ENCODE measurements at regions not wholly inside any gene's neighbourhood (a gene's known extent, or its start where the extent isn't known, plus 50 kb on each side); places are given as distances from the start of the nearest gene placed in this dataset.
A peak's percentile ranks its signal among the peaks of the same experiment; 100 is the strongest.

DNA sequence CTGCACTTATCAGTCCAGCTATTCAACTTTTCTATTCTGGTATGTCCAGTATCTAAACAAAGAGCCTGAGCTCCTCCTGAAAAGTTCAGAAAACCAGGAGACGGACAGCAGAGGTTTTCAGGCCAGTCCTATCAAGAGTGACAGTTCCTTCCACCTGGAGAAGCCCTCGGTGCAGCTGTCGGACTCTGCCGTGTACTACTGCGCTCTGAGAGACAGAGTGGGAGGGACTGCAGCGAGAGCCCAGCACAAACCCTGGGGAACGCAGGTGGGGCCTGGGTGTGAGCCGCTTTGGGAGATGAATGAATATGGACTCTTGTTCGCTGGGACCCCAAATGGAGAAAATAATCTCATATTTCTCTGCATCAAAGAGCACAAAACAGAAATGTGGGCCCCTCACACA is 329.8 kb upstream of the OR4E1 start:
- ATAC-seq (no peak), DNase-seq (no peak)
- intact Hi-C loops (cut with DNase I), result no loop called here
- H3K9me3 ChIP-seq, result peaks cover 0 to 11% (median 0%) of the 10 kb centered on the region in 11 donors
- H3K36me3 ChIP-seq, result no peaks in the 10 kb centered on the region
- H3K4me3 ChIP-seq, result no peak overlapping the region
- TF ChIP-seq, protein P1, sequence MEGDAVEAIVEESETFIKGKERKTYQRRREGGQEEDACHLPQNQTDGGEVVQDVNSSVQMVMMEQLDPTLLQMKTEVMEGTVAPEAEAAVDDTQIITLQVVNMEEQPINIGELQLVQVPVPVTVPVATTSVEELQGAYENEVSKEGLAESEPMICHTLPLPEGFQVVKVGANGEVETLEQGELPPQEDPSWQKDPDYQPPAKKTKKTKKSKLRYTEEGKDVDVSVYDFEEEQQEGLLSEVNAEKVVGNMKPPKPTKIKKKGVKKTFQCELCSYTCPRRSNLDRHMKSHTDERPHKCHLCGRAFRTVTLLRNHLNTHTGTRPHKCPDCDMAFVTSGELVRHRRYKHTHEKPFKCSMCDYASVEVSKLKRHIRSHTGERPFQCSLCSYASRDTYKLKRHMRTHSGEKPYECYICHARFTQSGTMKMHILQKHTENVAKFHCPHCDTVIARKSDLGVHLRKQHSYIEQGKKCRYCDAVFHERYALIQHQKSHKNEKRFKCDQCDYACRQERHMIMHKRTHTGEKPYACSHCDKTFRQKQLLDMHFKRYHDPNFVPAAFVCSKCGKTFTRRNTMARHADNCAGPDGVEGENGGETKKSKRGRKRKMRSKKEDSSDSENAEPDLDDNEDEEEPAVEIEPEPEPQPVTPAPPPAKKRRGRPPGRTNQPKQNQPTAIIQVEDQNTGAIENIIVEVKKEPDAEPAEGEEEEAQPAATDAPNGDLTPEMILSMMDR (IDR thresholded peaks at IDR 0.05), result no peak
- peaks cover 0 to 11% (median 0%) of the 10 kb centered on the region in 7 donors for H3K27me3 ChIP-seq
- no peaks in the 10 kb centered on the region for H3K4me1 ChIP-seq
- H3K27ac ChIP-seq, result no peak overlapping the region
- 78% methylated on average over 9 of the region's 9 CpGs for WGBS, 2 donors

DNA sequence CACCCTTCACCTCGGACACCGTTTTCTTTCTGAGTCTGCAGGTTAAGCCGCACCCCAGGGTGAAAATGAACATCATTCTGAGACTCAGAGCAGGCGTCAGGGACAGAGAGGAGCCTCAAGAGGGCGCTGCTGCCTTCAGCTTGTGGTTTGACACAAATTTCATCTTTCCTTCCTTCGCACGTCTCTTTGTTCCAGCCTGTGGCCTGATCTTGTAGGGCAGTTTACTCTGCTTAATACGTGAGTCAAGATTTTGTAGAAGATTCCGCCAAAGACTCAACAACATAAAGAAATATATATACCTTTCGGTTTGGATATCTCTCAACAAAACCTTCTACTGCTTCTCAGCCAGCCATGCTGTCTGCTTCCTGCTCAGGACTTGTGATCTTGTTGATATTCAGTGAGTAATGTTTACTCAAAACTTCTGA is 329.3 kb upstream of the OR4E1 start:
- Histone ChIP-seq H3K27ac (no peak overlapping the region), H3K4me3 (no peak overlapping the region), H3K4me1 (no peaks in the 10 kb centered on the region), H3K27me3 (peaks cover 0 to 11% (median 0%) of the 10 kb centered on the region in 7 donors), H3K9me3 (peaks cover 0 to 9% (median 0%) of the 10 kb centered on the region in 11 donors), H3K36me3 (no peaks in the 10 kb centered on the region)
- WGBS, 2 donors, result 36% methylated on average over 10 of the region's 10 CpGs
- TF ChIP-seq, protein P1 (IDR thresholded peaks at IDR 0.05), result peak in 5 of 9 donors; percentile 7 to 42 (median 13)
- ATAC-seq (no peak), DNase-seq (no peak)
- intact Hi-C loops (cut with DNase I), result no loop called here

DNA sequence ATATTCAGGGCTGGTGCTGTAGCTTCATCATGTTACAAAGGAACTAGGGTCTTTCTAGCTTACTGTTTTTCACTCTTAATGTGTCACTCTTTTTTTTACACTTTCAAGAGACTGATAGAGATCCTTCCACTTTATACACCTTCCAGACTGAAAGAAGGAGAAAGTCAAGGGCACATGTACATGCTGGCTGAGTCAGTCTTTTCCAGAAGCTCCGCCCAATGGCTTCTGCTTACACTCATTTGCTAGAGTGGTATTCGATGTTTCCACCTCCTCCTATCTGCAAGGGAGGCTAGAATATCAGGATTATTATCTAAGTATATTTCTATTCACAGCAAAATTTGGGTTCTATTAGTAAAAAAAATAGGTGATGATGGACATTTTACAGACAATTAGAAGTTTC is 325.8 kb upstream of the OR4E1 start:
- Histone ChIP-seq H3K9me3 (no peaks in the 10 kb centered on the region), H3K36me3 (no peaks in the 10 kb centered on the region), H3K27me3 (peaks cover 0 to 11% (median 0%) of the 10 kb centered on the region in 7 donors), H3K4me1 (no peaks in the 10 kb centered on the region), H3K4me3 (no peak overlapping the region), H3K27ac (no peak overlapping the region)
- TF ChIP-seq, protein P1 (IDR thresholded peaks at IDR 0.05), result no peak
- 51 to 58% methylated on average over 2 of the region's 2 CpGs for WGBS, 2 donors
- DNase-seq, result no peak
- intact Hi-C loops (cut with DNase I), result no loop called here
- ATAC-seq, result no peak

DNA sequence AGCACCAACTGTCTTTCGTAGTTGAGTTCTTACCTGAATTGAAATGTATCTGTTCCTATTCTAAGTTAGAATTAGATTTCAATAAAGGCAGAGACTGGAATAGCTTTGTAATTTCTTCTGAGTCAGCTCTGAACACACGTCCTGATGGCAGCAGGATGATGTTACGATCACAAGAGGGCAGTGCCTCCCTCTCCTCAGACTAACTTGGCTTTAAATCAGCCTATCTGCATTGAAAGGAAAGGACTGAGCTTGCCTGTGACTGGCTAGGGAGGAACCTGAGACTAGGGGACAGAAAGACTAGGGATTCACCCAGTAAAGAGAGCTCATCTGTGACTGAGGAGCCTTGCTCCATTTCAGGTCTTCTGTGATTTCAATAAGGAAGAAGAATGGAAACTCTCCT is 323.7 kb upstream of the OR4E1 start:
- 29 to 34% methylated on average over 3 of the region's 3 CpGs for WGBS, 2 donors
- no peaks in the 10 kb centered on the region for H3K36me3 ChIP-seq
- H3K4me1 ChIP-seq, result no peaks in the 10 kb centered on the region
- no peaks in the 10 kb centered on the region for H3K9me3 ChIP-seq
- ATAC-seq, result no peak
- TF ChIP-seq, protein P1 (IDR thresholded peaks at IDR 0.05), result peak in 2 of 9 donors; percentile 12 to 23
- intact Hi-C loops (cut with DNase I), result no loop called here
- no peak overlapping the region for H3K27ac ChIP-seq
- DNase-seq, result no peak
- H3K4me3 ChIP-seq, result no peak overlapping the region
- peaks cover 0 to 19% (median 0%) of the 10 kb centered on the region in 7 donors for H3K27me3 ChIP-seq
